Nephron (organoid): ENCODE measurements at regions not wholly inside any gene's neighbourhood (a gene's known extent, or its start where the extent isn't known, plus 50 kb on each side); places are given as distances from the start of the nearest gene placed in this dataset.

ENCODE experiments used
- H3K27ac Mint-ChIP-seq, 3 experiments: 2 replicates each; pipeline ENCODE4 v1.8.0; 2020; ENCODE audit warnings: mixed read lengths in 3 of 3, mild to moderate bottlenecking in 2 of 3, moderate library complexity in 1 of 3
- H3K27me3 Mint-ChIP-seq: 2 replicates; pipeline ENCODE4 v1.8.0; 2021; ENCODE audit warnings: low read depth, mild to moderate bottlenecking, moderate library complexity, mixed read lengths
- H3K36me3 Mint-ChIP-seq: 2 replicates; pipeline ENCODE4 v1.8.0; 2020; ENCODE audit warnings: low read depth, mixed read lengths
- H3K4me1 Mint-ChIP-seq: 2 replicates; pipeline ENCODE4 v1.8.0; 2020; ENCODE audit warnings: mixed read lengths
- H3K4me3 Mint-ChIP-seq, 3 experiments: 2 replicates each; pipeline ENCODE4 v1.8.0; 2020; ENCODE audit warnings: mild to moderate bottlenecking in 3 of 3, mixed read lengths in 3 of 3, moderate library complexity in 2 of 3
- H3K9me3 Mint-ChIP-seq: 2 replicates; pipeline ENCODE4 v1.8.0; 2020; ENCODE audit warnings: mixed read lengths
- CTCF ChIP-seq, 3 experiments: fragments of 200-600 bp; sonication (generic); IDR thresholded peaks; one replicate each; pipeline ENCODE4 v1.5.0; 2021; ENCODE audit warnings: antibody characterized with exemption in 3 of 3; ENCODE audit not compliant: unreplicated experiment in 3 of 3

GRCh38 chr3:193851428-193851847 is 258.4 kb downstream of the OPA1 start:
- peaks cover 12% of the 10 kb centered on the region for H3K27me3 Mint-ChIP-seq
- peak overlapping the region; percentile 80 to 96 (median 95) for H3K27ac Mint-ChIP-seq
- peaks cover 5% of the 10 kb centered on the region for H3K9me3 Mint-ChIP-seq
- H3K4me3 Mint-ChIP-seq = no peak overlapping the region
- peaks cover 26% of the 10 kb centered on the region for H3K4me1 Mint-ChIP-seq
- no peaks in the 10 kb centered on the region for H3K36me3 Mint-ChIP-seq
- TF ChIP-seq CTCF (IDR thresholded peaks at IDR 0.05; ENCODE audit: unreplicated experiment in 3 of 3) = no peak

DNA sequence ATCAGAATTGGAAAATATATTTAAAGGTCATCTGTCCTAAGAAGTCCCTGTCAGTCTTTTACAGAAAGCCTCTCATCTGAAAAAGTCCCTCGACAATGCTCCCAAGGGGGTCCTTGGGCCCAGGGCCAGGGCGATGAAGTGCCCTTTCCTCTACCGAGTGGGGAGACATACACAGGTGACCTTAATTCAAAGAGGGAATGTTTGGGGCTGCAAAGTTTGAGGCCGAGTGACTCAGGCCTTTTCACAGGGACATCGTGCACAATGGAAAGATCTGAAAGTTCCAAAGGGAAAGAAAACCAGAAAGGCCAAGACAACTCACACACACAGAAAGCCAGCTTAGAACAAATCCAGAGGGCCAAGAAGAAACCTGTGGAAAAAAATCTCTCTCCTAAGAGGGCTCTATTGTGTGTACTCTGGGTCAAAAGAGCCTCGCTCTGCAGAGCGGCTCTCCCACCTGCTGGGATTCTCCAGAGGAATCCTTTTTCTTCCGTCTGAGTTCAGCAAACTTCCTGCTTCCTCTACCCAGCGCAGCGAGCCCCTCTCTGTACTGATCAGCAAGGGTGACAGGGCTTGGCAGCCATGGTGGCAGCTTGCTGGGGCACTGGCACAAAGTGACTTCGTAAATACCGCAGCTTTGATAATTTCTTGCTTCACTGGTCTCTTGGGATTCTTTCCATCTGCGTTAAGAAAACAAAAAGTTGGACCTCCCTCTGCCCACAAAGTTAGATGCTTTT is 259.1 kb downstream of the OPA1 start:
- Mint-ChIP-seq H3K4me3 (peak overlapping the region in 1 of 3 experiments; percentile 32), H3K36me3 (no peaks in the 10 kb centered on the region), H3K27me3 (peaks cover 8% of the 10 kb centered on the region), H3K27ac (peak overlapping the region; percentile 80 to 96 (median 95)), H3K9me3 (peaks cover 5% of the 10 kb centered on the region), H3K4me1 (peaks cover 26% of the 10 kb centered on the region)
- TF ChIP-seq CTCF (IDR thresholded peaks at IDR 0.05; ENCODE audit: unreplicated experiment in 3 of 3) = no peak

- TF ChIP-seq CTCF (IDR thresholded peaks at IDR 0.05; ENCODE audit: unreplicated experiment in 3 of 3) = no peak
- Mint-ChIP-seq H3K4me1 (peaks cover 26% of the 10 kb centered on the region), H3K36me3 (no peaks in the 10 kb centered on the region)
Measured at GRCh38 chr3:193852901-193853300, 259.9 kb downstream of the OPA1 start.

DNA sequence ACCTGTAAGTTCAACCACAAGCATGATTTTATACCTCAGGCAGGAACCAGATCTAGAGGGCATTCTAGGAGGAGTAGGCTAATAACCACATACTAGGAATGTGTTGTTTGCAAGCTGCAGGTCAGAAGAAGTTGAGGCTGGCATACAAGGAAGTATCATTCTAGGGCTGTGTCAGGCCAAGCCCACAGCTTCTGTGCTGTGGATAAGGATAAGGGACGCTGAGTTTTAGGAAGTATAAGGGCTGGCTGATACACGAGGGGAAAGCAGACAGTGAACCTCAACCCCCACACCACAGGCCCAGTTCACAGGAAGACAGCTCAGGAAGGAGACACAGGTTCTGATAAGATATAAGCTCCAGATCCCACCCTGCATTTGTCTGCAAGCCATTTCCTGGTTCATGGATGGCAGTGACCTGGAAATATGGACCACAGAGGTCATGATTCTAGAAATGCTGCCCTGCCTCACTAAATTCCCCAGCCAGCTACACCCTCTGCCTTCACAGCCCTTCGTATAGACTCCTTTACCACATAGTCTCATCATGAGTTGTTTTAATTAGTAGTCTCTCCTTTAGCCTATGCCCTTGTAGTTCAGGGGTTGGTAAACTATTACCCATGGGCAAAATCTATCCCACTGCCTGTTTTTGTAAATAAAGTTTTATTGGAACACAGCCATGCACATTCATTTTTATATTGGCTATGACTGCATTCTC is 260.7 kb downstream of the OPA1 start:
- H3K4me1 Mint-ChIP-seq = peaks cover 26% of the 10 kb centered on the region
- no peak for TF ChIP-seq CTCF (IDR thresholded peaks at IDR 0.05; ENCODE audit: unreplicated experiment in 3 of 3)
- H3K9me3 Mint-ChIP-seq = no peaks in the 10 kb centered on the region
- peak overlapping the region; percentile 21 to 95 (median 29) for H3K27ac Mint-ChIP-seq
- H3K36me3 Mint-ChIP-seq = no peaks in the 10 kb centered on the region
- H3K4me3 Mint-ChIP-seq = no peak overlapping the region
- H3K27me3 Mint-ChIP-seq = peaks cover 8% of the 10 kb centered on the region

More at GRCh38 chr3:193852901-193853300, 259.9 kb downstream of the OPA1 start:
- Mint-ChIP-seq H3K27ac (peak overlapping the region; percentile 29 to 95 (median 29)), H3K4me3 (no peak overlapping the region), H3K9me3 (no peaks in the 10 kb centered on the region), H3K27me3 (peaks cover 8% of the 10 kb centered on the region)

GRCh38 chr3:193857996-193858395 is 265.0 kb downstream of the OPA1 start:
- H3K36me3 Mint-ChIP-seq = no peaks in the 10 kb centered on the region
- no peak for TF ChIP-seq CTCF (IDR thresholded peaks at IDR 0.05; ENCODE audit: unreplicated experiment in 3 of 3)
- H3K27me3 Mint-ChIP-seq = peaks cover 8% of the 10 kb centered on the region
- H3K27ac Mint-ChIP-seq = no peak overlapping the region
- peaks cover 16% of the 10 kb centered on the region for H3K4me1 Mint-ChIP-seq
- H3K4me3 Mint-ChIP-seq = no peak overlapping the region
- no peaks in the 10 kb centered on the region for H3K9me3 Mint-ChIP-seq
